ENCODE measurements at regions not wholly inside any gene's neighbourhood (a gene's known extent, or its start where the extent isn't known, plus 50 kb on each side); places are given as distances from the start of the nearest gene placed in this dataset.

- peak in 1 of 8 experiments; percentile 16 for ATAC-seq (replicated peaks in 6 of 8)
- in situ Hi-C loops (cut with MboI; ENCODE audit: low pct_unique_long_range_greater_than_20kb in 2 of 9, low sequenced_read_pairs in 9 of 9, unreplicated experiment in 9 of 9), result no loop called here
- Histone ChIP-seq H3K27ac (no peak overlapping the region), H3K4me1 (replicated peaks in 1 of 2) (no peaks in the 10 kb centered on the region), H3K4me3 (no peak overlapping the region)
- 21 to 91% (median 51%) methylated on average over 2 to 6 of the region's 11 CpGs; no CpG with 5 or more reads in 4 of the 10 experiments for WGBS, 10 experiments
Measured at GRCh38 chr3:10570196-10570946, 65.0 kb upstream of the ATP2B2 start.

DNA sequence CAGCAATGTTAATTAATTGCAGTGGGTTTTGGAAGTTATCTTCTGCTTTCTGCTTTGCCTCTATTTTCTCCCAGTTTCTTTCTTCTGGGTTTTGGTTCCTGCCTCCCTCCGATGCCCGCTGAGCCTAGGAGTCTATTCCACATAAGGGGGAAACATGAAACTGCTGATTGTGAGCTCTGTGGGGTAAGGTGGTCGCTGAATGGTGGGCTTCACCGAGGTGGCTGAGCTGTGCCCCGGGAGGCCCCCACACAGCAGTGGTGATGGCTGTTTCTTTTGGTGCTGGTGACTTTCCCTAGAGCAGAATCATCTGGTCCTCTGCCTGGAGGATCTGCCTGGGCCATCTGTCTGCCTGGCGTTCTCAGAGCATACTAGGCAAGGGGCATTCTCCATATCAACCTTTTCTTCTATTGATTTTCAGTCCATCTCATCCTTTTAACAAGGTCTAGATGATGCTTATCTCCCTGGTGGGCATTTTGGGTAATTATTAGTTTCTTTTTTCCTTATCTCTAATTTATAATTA lies 68.8 kb upstream of the ATP2B2 start:
- Histone ChIP-seq H3K27ac (no peak overlapping the region), H3K4me1 (replicated peaks in 1 of 2) (no peaks in the 10 kb centered on the region), H3K4me3 (no peak overlapping the region)
- in situ Hi-C loops (cut with MboI; ENCODE audit: low pct_unique_long_range_greater_than_20kb in 2 of 9, low sequenced_read_pairs in 9 of 9, unreplicated experiment in 9 of 9), result no loop called here
- WGBS, 10 experiments, result 0 to 100% (median 87%) methylated on average over 1 to 4 of the region's 6 CpGs; no CpG with 5 or more reads in 2 of the 10 experiments
- no peak for ATAC-seq (replicated peaks in 6 of 8)

DNA sequence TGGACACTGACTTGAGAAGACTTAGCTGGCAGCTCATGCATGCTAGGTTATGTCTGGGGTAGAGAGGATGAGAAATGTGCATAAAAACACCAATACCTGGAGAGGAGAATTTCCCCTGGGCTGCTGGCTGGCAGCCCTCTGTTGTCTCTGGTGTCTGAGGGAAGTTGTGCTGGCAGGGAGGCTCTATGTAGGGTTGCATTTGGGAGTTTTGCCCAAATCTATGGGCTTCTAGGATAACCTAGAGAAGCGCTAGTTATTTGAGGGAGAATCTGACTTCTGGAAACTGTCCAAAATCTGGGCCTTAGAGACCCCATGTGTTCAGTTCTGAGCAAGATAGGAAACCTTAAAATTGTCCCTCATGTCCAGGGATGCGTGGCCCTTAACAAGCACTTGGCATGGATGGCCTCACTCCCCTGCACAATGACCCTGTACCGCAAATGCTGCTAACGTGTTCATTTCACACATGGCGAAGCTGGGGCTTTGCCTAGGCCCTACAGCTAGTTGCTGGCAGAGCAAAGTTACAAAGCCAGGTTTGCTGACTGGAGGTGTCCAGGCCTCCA lies 70.3 kb upstream of the ATP2B2 start:
- Histone ChIP-seq H3K4me1 (replicated peaks in 1 of 2) (no peaks in the 10 kb centered on the region), H3K4me3 (no peak overlapping the region), H3K27ac (no peak overlapping the region)
- in situ Hi-C loops (cut with MboI; ENCODE audit: low pct_unique_long_range_greater_than_20kb in 2 of 9, low sequenced_read_pairs in 9 of 9, unreplicated experiment in 9 of 9), result no loop called here
- ATAC-seq (replicated peaks in 6 of 8), result no peak
- 63 to 100% (median 97%) methylated on average over 1 to 3 of the region's 5 CpGs; no CpG with 5 or more reads in 6 of the 10 experiments for WGBS, 10 experiments

DNA sequence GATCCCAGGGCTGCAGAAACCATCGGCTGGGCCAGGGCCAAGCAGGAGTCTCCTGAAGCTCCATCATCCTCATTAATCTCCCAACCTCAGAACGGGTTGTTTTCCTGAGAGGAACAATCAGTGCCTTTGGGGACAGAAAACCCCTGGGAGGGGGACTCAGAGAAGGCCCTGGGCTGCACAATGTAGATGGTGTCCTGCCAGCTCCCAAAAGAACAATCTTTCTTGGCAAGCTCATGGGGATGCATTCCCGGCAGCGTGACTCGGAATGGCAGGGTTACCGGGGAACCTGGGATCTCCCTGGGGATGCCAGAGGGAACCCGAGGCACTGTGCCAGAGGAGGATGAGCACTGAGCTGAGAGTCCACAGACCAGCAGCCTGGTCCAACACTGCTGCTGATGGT lies 72.1 kb upstream of the ATP2B2 start:
- in situ Hi-C loops (cut with MboI; ENCODE audit: low pct_unique_long_range_greater_than_20kb in 2 of 9, low sequenced_read_pairs in 9 of 9, unreplicated experiment in 9 of 9), result no loop called here
- 60 to 85% (median 60%) methylated on average over 1 to 2 of the region's 7 CpGs; no CpG with 5 or more reads in 7 of the 10 experiments for WGBS, 10 experiments
- no peak overlapping the region for H3K27ac ChIP-seq
- no peak for ATAC-seq (replicated peaks in 6 of 8)
- no peaks in the 10 kb centered on the region for H3K4me1 ChIP-seq (replicated peaks in 1 of 2)
- H3K4me3 ChIP-seq, result no peak overlapping the region

DNA sequence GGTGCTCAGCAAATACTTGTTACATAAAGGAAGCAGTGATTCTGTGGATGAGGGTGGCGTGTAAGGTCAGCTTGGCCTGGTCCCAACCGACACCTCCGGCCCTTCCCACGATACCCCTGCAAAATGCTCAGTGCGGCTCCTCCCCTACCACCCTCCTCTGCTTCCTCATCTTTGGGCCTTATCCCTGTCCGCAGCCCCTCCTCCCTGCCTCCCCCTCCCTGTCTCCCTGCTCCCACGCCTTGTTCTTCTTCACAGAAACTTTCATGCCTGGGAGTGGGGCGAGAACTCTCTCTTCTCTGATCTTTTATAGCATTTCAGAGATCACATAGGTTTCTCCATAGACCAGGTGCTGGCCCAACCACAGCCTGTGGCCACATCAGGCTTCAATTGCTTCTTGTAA lies 75.0 kb upstream of the ATP2B2 start:
- 0 to 80% (median 45%) methylated on average over 1 to 7 of the region's 8 CpGs; no CpG with 5 or more reads in 4 of the 10 experiments for WGBS, 10 experiments
- Histone ChIP-seq H3K4me1 (replicated peaks in 1 of 2) (no peaks in the 10 kb centered on the region), H3K27ac (no peak overlapping the region), H3K4me3 (no peak overlapping the region)
- ATAC-seq (replicated peaks in 6 of 8), result no peak
- in situ Hi-C loops (cut with MboI; ENCODE audit: low pct_unique_long_range_greater_than_20kb in 2 of 9, low sequenced_read_pairs in 9 of 9, unreplicated experiment in 9 of 9), result no loop called here

DNA sequence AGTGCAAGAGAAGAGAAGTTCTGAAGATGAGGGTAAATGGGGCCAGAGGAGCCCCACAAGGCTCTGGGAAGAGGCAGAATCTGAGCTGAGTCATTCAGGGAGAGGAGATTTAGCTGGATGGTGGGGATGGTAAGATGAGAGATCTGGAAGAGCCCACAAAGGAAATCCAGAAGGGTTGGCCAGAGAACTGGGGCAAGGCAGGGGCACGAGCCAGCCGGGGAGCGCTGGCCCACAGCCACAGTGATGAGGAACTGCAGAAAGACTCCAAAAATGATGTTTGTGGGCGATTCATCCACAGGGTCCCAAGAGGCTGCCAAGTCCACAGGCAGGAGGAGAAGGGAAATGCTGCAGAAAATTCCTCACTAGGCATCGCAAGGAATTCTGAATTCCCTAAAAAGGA lies 75.9 kb upstream of the ATP2B2 start:
- Histone ChIP-seq H3K27ac (no peak overlapping the region), H3K4me1 (replicated peaks in 1 of 2) (no peaks in the 10 kb centered on the region), H3K4me3 (no peak overlapping the region)
- 15 to 89% (median 67%) methylated on average over 1 to 5 of the region's 5 CpGs; no CpG with 5 or more reads in 3 of the 10 experiments for WGBS, 10 experiments
- ATAC-seq (replicated peaks in 6 of 8), result no peak
- in situ Hi-C loops (cut with MboI; ENCODE audit: low pct_unique_long_range_greater_than_20kb in 2 of 9, low sequenced_read_pairs in 9 of 9, unreplicated experiment in 9 of 9), result no loop called here

DNA sequence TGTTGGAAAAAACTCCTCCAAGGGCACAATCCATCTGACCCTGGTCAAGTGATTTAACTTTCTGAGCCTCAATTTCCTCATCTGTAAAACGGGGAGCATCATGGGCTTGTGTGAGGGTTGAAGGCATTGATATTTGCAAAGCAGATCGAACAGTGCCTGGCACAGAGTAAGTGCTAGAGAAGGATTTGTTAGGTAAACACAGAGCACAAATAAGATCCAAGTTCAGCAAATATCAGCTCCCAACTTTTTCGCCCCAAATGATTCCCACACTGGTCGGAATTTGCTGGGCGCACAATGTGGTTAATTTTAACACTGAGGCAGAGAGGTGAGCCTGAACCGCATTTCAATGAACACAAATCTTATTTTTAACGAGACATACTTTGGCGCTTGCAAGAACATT lies 76.3 kb upstream of the ATP2B2 start:
- WGBS, 10 experiments, result 0 to 93% (median 77%) methylated on average over 1 to 8 of the region's 8 CpGs; no CpG with 5 or more reads in 2 of the 10 experiments
- no peak for ATAC-seq (replicated peaks in 6 of 8)
- no peaks in the 10 kb centered on the region for H3K4me1 ChIP-seq (replicated peaks in 1 of 2)
- H3K27ac ChIP-seq, result no peak overlapping the region
- in situ Hi-C loops (cut with MboI; ENCODE audit: low pct_unique_long_range_greater_than_20kb in 2 of 9, low sequenced_read_pairs in 9 of 9, unreplicated experiment in 9 of 9), result no loop called here
- H3K4me3 ChIP-seq, result no peak overlapping the region

DNA sequence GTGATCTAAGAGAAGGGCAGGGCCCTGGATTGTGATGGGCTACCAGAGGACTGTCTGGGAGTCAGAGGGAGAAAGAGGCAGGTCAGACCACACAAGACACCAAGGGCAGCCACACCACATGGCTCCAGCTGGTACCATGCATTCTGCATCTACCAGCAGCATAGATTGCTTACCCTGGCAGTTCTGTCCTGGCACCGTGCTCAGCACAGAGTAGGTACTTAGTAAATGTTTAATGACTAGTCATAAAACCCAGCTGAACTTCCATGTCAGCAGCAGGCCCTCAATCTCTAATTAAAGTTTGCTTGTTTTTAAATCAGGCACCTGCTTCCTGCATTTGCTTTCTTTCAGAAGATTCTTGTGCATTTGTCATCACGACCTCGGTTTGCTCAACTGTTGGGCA lies 77.3 kb upstream of the ATP2B2 start:
- ATAC-seq (replicated peaks in 6 of 8), result no peak
- Histone ChIP-seq H3K4me1 (replicated peaks in 1 of 2) (no peaks in the 10 kb centered on the region), H3K27ac (no peak overlapping the region), H3K4me3 (no peak overlapping the region)
- WGBS, 10 experiments, result 0 to 100% (median 60%) methylated on average over 1 to 3 of the region's 3 CpGs; no CpG with 5 or more reads in 2 of the 10 experiments
- in situ Hi-C loops (cut with MboI; ENCODE audit: low pct_unique_long_range_greater_than_20kb in 2 of 9, low sequenced_read_pairs in 9 of 9, unreplicated experiment in 9 of 9), result no loop called here

GRCh38 chr3:10583798-10584708 lies 78.7 kb upstream of the ATP2B2 start:
- WGBS, 10 experiments, result 0 to 73% (median 40%) methylated on average over 1 to 7 of the region's 13 CpGs; no CpG with 5 or more reads in 1 of the 10 experiments
- no peak overlapping the region for H3K27ac ChIP-seq
- in situ Hi-C loops (cut with MboI; ENCODE audit: low pct_unique_long_range_greater_than_20kb in 2 of 9, low sequenced_read_pairs in 9 of 9, unreplicated experiment in 9 of 9), result no loop called here
- no peak overlapping the region for H3K4me3 ChIP-seq
- H3K4me1 ChIP-seq (replicated peaks in 1 of 2), result no peaks in the 10 kb centered on the region
- no peak for ATAC-seq (replicated peaks in 6 of 8)

DNA sequence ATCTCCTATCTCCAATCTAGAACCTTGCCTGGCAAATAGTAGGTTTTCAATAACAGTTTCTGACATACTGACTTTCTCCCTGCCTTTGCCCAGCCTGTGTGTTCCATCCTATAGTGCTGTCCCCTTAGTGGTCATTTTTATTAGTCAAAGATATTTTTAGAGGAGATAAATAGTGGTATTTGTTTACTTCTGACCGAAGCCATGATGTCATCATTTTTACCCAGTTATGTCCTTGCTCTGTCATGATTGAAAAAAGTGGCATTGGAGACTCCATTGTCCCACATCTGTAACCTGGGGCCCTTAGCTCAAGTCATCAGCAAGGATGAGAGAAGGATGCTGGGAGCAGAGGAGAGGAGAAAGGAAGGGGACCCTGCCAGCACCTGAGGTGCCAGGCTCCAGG lies 80.6 kb upstream of the ATP2B2 start:
- no peak for ATAC-seq (replicated peaks in 6 of 8)
- WGBS, 10 experiments, result 0 to 60% (median 40%) methylated on average over 1 of the region's 1 CpG; no CpG with 5 or more reads in 3 of the 10 experiments
- Histone ChIP-seq H3K27ac (no peak overlapping the region), H3K4me1 (replicated peaks in 1 of 2) (no peaks in the 10 kb centered on the region), H3K4me3 (no peak overlapping the region)
- in situ Hi-C loops (cut with MboI; ENCODE audit: low pct_unique_long_range_greater_than_20kb in 2 of 9, low sequenced_read_pairs in 9 of 9, unreplicated experiment in 9 of 9), result no loop called here

- in situ Hi-C loops (cut with MboI; ENCODE audit: low pct_unique_long_range_greater_than_20kb in 2 of 9, low sequenced_read_pairs in 9 of 9, unreplicated experiment in 9 of 9), result no loop called here
- peak; percentile 39 to 100 (median 72) for ATAC-seq (replicated peaks in 6 of 8)
- WGBS, 10 experiments, result 0 to 55% (median 7%) methylated on average over 2 to 3 of the region's 8 CpGs; no CpG with 5 or more reads in 3 of the 10 experiments
- Histone ChIP-seq H3K27ac (no peak overlapping the region), H3K4me1 (replicated peaks in 1 of 2) (no peaks in the 10 kb centered on the region), H3K4me3 (no peak overlapping the region)
Measured at GRCh38 chr3:10594915-10595314, 89.5 kb upstream of the ATP2B2 start.

GRCh38 chr3:10596746-10597448 lies 91.5 kb upstream of the ATP2B2 start:
- in situ Hi-C loops (cut with MboI; ENCODE audit: low pct_unique_long_range_greater_than_20kb in 2 of 9, low sequenced_read_pairs in 9 of 9, unreplicated experiment in 9 of 9), result no loop called here
- H3K4me3 ChIP-seq, result no peak overlapping the region
- 0 to 71% (median 54%) methylated on average over 1 to 11 of the region's 13 CpGs; no CpG with 5 or more reads in 6 of the 10 experiments for WGBS, 10 experiments
- H3K4me1 ChIP-seq (replicated peaks in 1 of 2), result no peaks in the 10 kb centered on the region
- no peak overlapping the region for H3K27ac ChIP-seq
- no peak for ATAC-seq (replicated peaks in 6 of 8)

All from motor neuron (in vitro differentiated cells).